Tongue (tissue), 1 donor: ENCODE measurements at regions not wholly inside any gene's neighbourhood (a gene's known extent, or its start where the extent isn't known, plus 50 kb on each side); places are given as distances from the start of the nearest gene placed in this dataset.
"Not testable (repeated sequence)": the region's sequence is repeated elsewhere in the genome, so short reads cannot be mapped to it uniquely, and the experiment has no call there.

ENCODE experiments used
- DNase-seq: peaks from one replicate; pipeline ENCODE4 v3.0.0-alpha.2; 2015

DNA sequence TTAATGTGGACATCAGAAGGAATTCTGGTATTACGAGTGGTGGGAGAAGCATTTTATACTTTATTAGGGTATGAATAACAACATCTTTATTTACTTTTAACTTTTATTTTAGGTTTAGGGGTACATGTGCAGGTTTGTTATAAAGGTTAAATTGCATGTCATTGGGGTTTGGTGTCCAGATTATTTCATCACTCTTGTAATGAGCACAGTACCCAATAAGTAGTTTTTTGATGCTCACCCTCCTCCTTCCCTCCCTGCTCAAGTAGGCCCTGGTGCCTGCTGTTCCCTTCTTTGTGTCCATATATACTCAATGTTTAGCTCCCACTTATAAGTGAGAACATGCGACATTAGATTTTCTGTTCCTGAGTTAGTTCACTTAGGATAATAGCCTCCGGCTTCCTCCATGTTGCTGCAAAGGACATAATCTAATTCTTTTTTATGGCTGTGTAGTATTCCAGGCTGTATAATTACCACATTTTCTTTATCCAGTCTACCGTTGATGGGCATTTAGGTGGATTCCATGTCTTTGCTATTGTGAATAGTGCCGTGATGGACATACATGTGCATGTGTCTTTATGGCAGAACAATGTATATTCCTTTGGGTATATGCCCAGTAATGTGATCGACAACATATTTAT lies 456.2 kb downstream of the XYLT1 start:
- no peak for DNase-seq

DNA sequence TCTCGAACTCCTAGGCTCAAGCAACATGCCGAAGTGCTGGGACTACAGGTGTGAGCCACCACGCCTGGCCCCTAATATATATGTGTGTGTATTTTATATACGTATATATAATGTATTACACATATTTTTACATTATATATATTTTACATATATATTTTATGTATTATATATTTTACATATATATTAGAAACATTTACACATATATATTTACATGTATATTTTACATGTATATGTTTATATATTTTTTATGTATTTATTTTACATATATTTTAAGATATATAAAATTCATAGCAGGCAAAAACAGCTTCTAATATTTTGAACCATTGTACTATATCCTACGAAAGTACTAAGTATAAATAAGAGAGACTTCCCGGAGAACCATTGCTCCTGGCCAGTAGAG lies 455.1 kb downstream of the XYLT1 start:
- DNase-seq: no peak

DNA sequence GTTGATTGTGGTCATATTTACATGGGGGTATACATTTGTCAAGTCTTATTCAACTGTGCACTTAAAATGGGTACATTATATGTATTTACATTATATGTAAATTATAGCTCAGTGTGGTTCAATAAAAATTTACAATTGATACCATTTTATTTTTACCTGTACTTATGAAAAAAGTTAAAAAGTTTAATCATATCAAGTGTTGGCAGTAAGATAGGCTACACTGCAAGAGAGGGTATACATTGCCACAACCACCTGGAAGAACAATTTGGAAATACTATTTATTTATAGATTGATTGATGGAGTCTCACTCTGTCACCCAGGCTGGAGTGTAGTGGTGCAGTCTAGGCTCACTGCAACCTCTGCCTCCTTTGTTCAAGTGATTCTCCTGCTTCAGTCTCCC lies 453.3 kb downstream of the XYLT1 start:
- no peak for DNase-seq

DNA sequence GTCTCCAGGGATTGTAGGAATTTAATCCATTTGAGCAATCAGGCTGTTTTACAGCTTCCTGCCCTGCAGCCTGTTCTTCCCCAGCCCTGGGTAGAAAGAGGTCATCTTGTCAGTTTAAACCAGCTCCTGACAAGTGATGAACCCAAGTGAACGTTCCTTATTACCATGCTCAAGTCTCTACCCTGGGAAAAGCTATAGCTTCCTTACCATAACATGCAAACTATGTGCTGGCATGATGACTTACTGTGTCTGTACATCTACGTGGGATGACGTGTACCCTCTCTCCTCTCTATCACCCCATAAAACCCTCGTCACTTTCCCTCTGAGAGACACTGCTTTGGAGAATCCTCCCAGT lies 452.2 kb downstream of the XYLT1 start:
- no peak for DNase-seq

DNA sequence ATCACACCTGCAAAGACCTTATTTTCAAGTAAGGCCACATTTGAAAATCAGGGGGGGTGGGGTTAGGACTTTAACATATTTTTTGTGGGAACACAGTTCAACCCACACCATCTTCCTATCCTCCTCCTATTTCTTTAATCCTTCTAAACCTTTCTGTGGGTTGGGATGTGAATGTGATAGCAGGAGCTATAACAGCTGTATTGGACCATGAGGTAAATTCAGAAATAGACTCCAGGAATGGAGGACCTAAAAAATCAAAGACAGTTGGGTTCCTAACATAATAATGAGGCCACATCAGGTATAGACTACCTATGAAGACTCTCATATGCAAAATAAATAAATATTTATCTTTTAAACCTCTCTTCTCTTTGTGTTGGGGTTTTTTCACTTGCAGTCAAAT lies 451.4 kb downstream of the XYLT1 start:
- no peak for DNase-seq

DNA sequence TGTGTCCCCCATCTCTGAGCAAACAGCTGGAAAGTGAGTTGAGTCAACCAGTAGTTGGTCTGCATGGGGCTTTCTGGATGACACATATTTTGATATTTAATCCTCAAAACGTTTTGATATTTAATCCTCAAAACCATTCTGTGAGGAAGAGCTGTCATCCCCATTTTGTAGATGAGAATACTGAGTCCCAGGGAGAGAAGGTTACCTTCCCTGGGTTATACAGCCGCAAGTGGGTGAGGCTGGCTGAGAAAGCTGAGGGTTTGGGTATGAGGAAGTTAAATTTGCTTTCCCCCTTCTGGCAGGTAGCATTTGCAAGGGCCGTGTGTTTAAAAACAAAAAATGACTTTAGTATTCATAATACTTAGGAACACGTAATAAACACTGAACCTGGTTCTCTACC lies 447.2 kb downstream of the XYLT1 start:
- no peak for DNase-seq

DNA sequence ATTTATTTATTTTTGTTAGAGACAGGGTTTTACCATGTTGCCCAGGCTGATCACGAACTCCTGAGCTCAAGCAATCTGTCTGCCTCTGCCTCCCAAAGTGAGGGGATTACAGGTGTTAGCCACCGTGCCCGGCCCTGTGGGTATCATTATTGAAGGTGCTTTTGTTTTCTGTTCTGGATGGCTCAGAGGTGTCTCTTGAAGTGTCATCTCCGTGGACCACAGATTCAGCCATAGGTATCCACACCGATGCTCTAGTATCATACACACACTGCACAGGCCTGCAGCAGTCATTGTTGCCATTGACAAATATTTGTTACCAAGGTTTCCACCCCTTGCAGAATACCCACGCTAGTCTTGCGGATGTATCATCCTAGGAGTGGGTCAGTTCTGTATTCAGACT lies 446.2 kb downstream of the XYLT1 start:
- no peak for DNase-seq

DNA sequence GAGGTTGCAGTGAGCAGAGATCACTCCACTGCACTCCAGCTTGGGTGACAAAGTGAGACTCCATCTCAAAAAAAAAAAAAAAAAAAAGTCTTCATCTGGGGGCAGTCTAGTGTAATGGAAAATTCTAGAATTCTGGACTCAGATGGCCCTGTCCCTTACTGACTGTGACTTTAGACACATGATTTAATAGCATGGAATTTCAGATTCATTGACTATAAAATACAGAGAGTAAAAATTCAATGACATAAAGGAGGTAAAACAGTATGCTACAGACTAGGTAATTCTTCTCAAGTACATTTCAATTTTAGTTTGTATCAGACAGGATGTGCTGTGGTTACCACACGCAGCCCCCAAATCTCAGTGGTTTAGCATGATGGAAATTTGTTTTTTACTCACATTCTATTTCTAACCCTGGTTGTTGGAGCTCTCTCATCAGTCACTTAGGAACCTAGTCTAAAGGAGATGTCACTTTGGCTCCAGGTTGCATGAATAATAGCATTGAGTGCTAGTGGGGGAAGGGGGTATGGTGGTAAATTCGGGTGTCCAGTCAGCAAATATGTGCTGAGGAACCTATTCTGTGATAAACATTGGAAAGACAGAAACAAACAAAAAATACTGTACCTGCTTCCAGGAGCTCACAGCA lies 444.0 kb downstream of the XYLT1 start:
- DNase-seq: no peak

DNA sequence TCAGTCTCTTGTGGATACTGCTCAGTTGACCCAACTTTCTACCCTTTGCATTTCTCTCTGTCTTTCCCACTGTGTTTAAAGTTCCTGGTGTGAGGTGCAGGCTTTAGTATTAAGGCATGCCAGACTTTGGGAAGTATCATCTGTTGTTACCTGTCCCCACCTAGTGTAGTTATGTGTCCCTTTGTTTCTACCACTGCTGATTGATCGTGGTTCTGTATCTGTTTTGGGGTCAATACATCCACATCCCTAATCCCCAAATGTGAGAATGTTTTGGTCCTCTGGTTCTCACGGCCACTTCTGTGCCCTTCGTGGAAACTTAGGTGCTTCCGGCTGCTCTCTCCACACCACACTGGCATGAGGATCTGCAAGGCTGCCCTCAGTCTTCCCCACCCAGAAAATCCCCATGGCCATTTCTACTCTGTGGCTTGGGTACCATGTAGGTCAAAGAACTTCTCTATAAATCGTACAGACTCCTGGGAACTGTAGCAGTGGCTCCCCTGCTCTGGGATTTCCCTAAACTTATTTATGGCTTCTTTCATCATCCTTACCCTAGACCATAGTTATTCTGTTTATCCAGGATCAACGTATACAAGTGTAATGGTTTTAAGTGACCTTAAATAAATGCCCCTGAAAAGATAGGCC lies 443.2 kb downstream of the XYLT1 start:
- DNase-seq: no peak

DNA sequence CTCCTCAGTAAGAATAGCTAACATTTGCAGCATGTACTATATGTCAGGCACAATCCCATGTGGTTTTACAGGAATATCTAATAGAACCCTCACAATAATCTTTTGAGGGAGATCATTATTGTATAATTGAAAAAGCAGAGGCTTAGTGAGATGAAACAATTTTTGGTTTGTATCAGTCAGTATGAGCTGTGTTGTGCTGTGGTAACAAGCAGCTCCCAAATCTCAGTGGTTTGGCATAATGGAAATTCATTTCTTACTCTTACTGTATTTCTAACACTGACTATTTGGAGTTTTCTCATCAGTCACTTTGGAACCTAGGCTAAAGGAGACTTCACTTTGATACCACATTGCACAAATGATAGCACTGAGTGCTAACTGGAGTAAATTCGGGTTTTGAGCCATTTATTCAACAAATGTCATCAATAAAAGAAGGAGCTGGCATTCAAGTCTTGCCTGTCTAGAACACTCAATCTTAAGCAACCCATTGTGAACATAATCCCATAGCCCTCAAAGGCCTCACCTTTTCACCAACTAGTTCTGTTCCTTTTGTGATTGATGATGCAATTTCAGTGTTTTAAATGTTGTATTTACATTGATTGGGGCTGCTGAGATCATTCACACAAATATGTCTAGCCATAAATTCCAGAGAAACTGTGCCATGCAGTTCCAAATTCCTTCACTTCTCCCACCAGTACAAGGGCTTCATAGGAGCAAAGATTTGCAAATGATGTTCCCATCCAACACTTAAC lies 441.0 kb downstream of the XYLT1 start:
- DNase-seq: no peak

DNA sequence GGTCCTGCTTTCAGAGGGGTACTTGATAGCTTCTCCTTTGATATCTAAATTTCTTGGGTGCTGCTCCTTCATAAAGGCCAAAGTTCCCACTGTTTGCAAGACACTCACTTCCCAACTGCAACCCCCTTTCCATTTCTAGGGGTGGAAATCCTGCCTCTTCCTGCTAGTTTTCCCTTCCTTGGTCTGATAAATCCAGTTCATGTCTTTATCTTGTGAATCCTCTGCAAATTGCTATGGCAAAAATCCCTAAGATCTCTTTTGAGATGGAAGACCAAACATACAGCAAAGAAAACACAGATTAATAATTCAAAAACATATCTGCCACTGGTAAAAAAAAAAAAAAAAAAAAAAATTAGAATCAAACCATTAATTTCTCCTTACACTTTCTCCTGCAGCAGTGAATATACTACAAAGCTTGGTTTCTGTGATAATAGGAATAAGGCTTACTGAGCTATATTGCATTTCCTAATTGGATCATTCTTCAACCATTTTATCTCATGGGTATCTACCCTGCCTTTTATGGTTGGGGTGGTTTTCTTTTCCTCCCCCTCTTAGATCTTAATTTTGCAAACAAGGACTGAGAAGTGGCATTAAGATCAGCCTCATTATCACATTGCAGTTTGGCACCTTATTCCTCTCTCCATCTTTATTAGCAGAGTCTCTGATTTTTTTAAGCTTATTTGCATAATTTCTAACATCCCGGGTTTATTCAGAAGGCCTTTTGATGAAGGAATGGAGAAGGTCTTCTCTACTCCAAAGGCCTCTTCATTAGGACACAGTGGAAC lies 439.1 kb downstream of the XYLT1 start:
- DNase-seq: no peak

DNA sequence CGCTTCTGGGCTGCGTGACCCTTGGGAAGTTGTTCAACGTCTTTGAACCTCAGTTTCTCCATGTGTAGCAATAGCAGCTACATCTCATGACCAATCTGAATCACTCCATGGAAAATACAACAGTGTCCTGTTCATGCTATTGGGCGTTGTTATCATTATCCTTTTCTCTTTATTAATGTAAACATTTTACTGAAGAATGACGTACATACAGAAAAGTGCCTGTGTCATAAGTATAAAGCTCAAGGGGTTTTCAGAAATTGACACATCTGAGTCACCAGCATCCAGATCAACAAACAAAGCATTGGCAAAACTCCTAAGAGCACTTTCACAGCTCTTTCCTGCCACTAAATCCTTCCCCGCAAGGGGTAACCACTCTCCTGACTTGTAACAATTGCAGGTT lies 438.4 kb downstream of the XYLT1 start:
- DNase-seq: no peak

DNA sequence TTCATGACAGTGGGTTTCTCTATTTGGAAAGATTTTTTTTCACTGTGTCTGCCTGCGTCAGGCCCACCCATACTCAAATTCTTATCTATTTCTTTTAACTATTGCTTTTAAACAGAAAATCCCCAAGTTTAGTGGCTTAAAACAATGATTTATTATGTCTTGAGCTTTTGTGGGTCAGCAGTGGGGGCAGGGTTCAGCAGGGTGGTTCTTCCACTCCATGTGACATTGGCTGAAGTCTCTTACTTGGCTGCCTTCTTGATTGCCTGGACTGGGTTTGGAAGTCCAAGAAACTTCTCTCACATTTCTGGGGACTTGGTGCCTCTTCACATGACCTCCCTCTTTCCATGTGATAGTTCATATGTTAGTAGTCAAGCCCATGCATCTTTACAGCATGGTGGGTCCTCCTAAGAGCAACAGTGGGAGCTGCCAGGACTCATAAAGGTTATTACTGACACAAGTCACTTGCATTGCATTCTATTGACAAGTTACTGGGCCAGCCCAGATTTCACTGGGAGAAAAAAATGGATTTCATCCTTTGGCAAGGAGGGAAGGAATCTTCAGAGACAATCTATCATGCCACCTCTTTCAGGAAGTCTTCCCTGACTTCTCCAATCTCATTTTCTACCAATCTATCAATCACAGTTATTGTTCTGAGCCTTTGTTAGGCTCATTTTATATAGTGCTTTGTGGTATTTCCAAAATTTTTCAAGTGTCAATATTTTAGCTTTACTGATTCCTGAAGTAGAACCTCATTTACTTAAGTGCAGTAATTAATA lies 436.1 kb downstream of the XYLT1 start:
- no peak for DNase-seq

DNA sequence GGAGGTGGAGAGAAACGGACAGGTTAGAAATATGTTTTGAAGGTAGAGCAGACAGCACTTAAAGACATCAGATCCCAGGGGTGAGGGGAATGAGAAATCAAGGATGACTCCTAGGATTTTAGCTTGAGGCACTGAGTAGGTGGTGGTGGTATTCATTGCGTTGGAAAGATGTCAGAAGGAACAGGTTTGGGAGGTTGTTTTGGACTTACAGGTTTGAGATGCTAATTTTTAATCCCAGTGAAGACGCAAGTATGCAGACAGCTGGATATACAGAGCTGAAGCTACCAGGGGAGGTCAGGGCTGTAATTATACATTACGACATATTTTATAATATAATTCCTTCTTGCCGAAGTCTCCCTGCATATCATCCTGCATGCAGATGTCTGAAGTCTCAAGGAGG lies 433.3 kb downstream of the XYLT1 start:
- DNase-seq: peak; percentile 0

DNA sequence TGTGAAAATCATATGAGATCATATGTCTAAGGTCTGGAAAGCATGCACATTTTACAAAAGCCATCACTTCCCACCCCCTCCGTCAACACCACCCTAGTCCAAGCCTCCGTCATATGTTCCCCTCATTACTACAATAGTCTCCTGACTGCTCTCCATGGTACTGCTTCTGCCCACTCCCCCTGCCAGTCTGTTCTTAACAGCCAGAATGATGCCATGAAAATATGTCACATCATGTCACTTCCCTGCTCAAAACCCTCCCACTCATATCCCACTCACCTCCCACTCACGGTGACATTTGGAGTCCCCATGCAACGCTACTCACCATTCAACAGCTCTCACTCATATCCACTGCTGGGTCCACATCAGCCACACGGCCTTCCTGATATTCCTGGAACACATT lies 432.3 kb downstream of the XYLT1 start:
- peak; percentile 1 for DNase-seq

DNA sequence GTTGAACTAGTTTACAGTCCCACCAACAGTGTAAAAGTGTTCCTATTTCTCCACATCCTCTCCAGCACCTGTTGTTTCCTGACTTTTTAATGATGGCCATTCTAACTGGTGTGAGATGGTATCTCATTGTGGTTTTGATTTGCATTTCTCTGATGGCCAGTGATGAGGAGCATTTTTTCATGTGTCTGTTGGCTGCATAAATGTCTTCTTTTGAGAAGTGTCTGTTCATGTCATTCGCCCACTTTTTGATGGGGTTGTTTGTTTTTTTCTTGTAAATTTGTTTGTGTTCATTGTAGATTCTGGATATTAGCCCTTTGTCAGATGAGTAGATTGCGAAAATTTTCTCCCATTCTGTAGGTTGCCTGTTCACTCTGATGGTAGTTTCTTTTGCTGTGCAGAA lies 421.7 kb downstream of the XYLT1 start:
- not testable (repeated sequence) for DNase-seq

DNA sequence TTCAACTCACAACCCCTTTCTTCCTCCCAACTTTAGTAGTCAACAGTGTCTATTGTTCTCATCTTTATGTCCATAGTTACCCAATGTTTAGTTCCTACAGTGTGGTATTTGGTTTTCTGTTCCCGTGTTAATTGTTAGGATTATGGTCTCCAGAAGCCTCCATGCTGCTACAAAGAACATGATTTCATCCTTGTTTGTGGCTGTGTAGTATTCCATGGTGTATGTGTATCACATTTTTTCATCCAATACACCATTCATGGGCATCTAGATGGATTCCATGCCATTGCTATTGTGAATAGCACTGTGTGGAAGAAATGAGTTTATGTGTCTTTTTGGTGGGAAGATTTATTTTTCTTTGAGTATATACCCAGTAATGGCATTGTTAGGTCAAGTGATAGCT lies 420.3 kb downstream of the XYLT1 start:
- DNase-seq: no peak
